ENCODE measurements at regions not wholly inside any gene's neighbourhood (a gene's known extent, or its start where the extent isn't known, plus 50 kb on each side); places are given as distances from the start of the nearest gene placed in this dataset.

DNA sequence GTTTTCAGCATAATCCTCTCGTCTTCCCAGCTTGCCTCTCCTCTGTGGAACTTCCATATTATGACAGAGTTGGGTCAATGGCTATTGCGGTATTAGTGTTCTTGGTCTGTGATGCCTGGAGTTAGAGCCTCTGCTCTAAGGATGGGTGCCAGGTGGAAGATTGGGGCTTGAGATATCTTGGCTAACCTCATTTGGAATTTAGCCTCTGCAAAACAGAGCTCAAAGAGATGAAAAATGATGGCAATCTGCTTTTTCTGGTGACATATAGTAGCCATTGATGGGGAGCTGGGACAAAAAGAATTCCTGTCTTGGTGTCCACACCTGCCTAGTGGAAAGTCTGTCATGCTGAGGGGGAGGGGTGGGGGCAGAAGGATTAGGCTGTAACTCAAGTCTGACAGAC is 152.1 kb downstream of the RPL10L start:
- TF ChIP-seq POLR2A (IDR thresholded peaks at IDR 0.05) = no peak
- no peak for TF ChIP-seq CTCF (IDR thresholded peaks at IDR 0.05)
- no peak for TF ChIP-seq POLR2AphosphoS5 (IDR thresholded peaks at IDR 0.05)
- intact Hi-C loops (cut with DNase I) = no loop called here
- Histone ChIP-seq H3K36me3 (no peaks in the 10 kb centered on the region), H3K4me1 (replicated peaks) (no peaks in the 10 kb centered on the region), H3K27me3 (replicated peaks; ENCODE audit: insufficient read depth) (no peaks in the 10 kb centered on the region), H3K4me3 (no peak overlapping the region), H3K27ac (no peak overlapping the region), H3K9me3 (no peaks in the 10 kb centered on the region)
- no peak for DNase-seq (ENCODE audit: low spot score)
- WGBS = 75% methylated on average over 2 of the region's 2 CpGs

DNA sequence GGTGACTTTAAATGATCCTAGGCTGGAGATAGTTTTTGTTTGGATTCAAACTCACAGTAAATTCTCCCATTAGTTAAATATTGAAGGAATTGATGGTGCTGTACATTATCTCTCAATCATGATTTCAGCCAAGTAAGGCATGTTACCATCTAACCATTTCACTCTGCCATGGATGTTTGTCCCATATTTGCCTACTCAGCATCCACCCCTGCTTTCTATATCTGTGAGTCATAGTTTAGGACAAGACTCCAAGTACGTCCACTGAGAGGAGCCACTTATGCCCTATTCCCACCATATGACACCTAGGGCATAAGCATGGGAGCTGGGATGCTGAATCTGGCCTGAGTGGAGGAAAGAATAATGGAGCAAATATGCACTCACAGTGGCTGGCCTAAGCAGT is 155.2 kb downstream of the RPL10L start:
- Histone ChIP-seq H3K36me3 (no peaks in the 10 kb centered on the region), H3K9me3 (no peaks in the 10 kb centered on the region), H3K27ac (no peak overlapping the region), H3K4me1 (replicated peaks) (no peaks in the 10 kb centered on the region), H3K27me3 (replicated peaks; ENCODE audit: insufficient read depth) (no peaks in the 10 kb centered on the region), H3K4me3 (no peak overlapping the region)
- intact Hi-C loops (cut with DNase I) = no loop called here
- TF ChIP-seq POLR2A (IDR thresholded peaks at IDR 0.05) = no peak
- no peak for TF ChIP-seq CTCF (IDR thresholded peaks at IDR 0.05)
- TF ChIP-seq POLR2AphosphoS5 (IDR thresholded peaks at IDR 0.05) = no peak
- 86% methylated on average over 1 of the region's 1 CpG for WGBS
- DNase-seq (ENCODE audit: low spot score) = no peak

DNA sequence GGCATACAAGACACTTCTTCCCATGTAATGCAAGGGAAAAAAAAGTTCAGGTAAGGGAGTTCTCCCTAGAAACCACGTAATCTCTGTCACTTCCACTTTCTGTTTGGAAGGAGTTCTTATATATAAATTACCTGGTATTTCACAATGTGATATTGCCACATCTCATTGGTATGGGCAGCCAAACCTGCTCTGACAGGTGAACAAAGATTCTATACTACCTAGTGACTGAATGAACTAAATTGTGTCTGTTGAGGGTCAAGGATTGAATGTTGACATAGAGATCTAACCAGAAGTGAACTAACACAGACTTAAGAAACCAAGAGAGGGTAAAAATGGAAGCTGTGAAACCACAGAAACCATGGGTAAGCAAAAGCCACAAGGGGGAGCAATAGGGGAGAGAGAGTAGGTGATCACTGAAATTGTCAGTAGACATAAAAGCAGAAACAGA is 161.3 kb downstream of the RPL10L start:
- Histone ChIP-seq H3K27ac (no peak overlapping the region), H3K9me3 (no peaks in the 10 kb centered on the region), H3K27me3 (replicated peaks; ENCODE audit: insufficient read depth) (no peaks in the 10 kb centered on the region), H3K4me3 (no peak overlapping the region), H3K36me3 (no peaks in the 10 kb centered on the region), H3K4me1 (replicated peaks) (no peaks in the 10 kb centered on the region)
- TF ChIP-seq CTCF (IDR thresholded peaks at IDR 0.05) = peak in 1 of 4 experiments; percentile 10
- TF ChIP-seq POLR2AphosphoS5 (IDR thresholded peaks at IDR 0.05) = no peak
- DNase-seq (ENCODE audit: low spot score) = no peak
- 59% methylated on average over 1 of the region's 1 CpG for WGBS
- intact Hi-C loops (cut with DNase I) = no loop called here

GRCh38 chr14:46488374-46488773 is 163.2 kb downstream of the RPL10L start:
- no peaks in the 10 kb centered on the region for H3K4me1 ChIP-seq (replicated peaks)
- intact Hi-C loops (cut with DNase I) = no loop called here

More at GRCh38 chr14:46488374-46488773, 163.2 kb downstream of the RPL10L start:
- Histone ChIP-seq H3K9me3 (no peaks in the 10 kb centered on the region), H3K27ac (no peak overlapping the region), H3K27me3 (replicated peaks; ENCODE audit: insufficient read depth) (no peaks in the 10 kb centered on the region), H3K36me3 (no peaks in the 10 kb centered on the region), H3K4me3 (no peak overlapping the region)
- TF ChIP-seq POLR2AphosphoS5 (IDR thresholded peaks at IDR 0.05) (no peak), CTCF (IDR thresholded peaks at IDR 0.05) (no peak), POLR2A (IDR thresholded peaks at IDR 0.05) (no peak)
- DNase-seq (ENCODE audit: low spot score) = no peak
- 79% methylated on average over 5 of the region's 5 CpGs for WGBS
